Trophoblast cell (in vitro differentiated cells and primary cell): ENCODE measurements at regions not wholly inside any gene's neighbourhood (a gene's known extent, or its start where the extent isn't known, plus 50 kb on each side); places are given as distances from the start of the nearest gene placed in this dataset.

Source experiments
- DNase-seq, 2 donors: peaks; one replicate each; pipeline ENCODE4 v3.0.0-alpha.2; 2016
- H2AFZ ChIP-seq: 2 replicates; pipeline ENCODE4 v1.6.1; 2013; ENCODE audit warnings: low read length, moderate library complexity, mild to moderate bottlenecking; ENCODE audit not compliant: insufficient read depth, poor library complexity
- H2AK5ac ChIP-seq: 2 replicates; pipeline ENCODE4 v1.6.1; 2013; ENCODE audit warnings: mild to moderate bottlenecking, low read length
- H2BK120ac ChIP-seq: 2 replicates; pipeline ENCODE4 v1.6.1; 2013; ENCODE audit warnings: low read length, mild to moderate bottlenecking, moderate library complexity; ENCODE audit not compliant: insufficient read depth, poor library complexity
- H2BK12ac ChIP-seq: 2 replicates; pipeline ENCODE4 v1.6.1; 2013; ENCODE audit warnings: mild to moderate bottlenecking, low read length, moderate library complexity
- H2BK5ac ChIP-seq: 2 replicates; pipeline ENCODE4 v1.6.1; 2013; ENCODE audit warnings: low read length, low read depth, moderate library complexity, mild to moderate bottlenecking; ENCODE audit not compliant: poor library complexity
- H3K14ac ChIP-seq: 2 replicates; pipeline ENCODE4 v1.6.1; 2013; ENCODE audit warnings: mild to moderate bottlenecking, low read length
- H3K18ac ChIP-seq: 2 replicates; pipeline ENCODE4 v1.6.1; 2013; ENCODE audit warnings: mild to moderate bottlenecking, low read length
- H3K23ac ChIP-seq: 2 replicates; pipeline ENCODE4 v1.6.1; 2013; ENCODE audit warnings: low read length
- H3K27ac ChIP-seq: 2 replicates; pipeline ENCODE4 v1.5.1; 2013; ENCODE audit warnings: low read depth, mild to moderate bottlenecking, inconsistent platforms, low read length, moderate library complexity
- H3K27me3 ChIP-seq: 2 replicates; pipeline ENCODE4 v1.6.1; 2013; ENCODE audit warnings: inconsistent platforms, mild to moderate bottlenecking, low read length, moderate library complexity; ENCODE audit not compliant: insufficient read depth
- H3K36me3 ChIP-seq, 2 experiments: 1 replicate in 1 of 2; 2 replicates in 1 of 2; pipeline ENCODE4 v1.6.1; 2013; ENCODE audit warnings: low read length in 2 of 2, mild to moderate bottlenecking in 2 of 2, moderate library complexity in 1 of 2; ENCODE audit not compliant: insufficient read depth in 2 of 2, control insufficient read depth in 1 of 2
- H3K4ac ChIP-seq: 2 replicates; pipeline ENCODE4 v1.6.1; 2013; ENCODE audit warnings: low read depth, mild to moderate bottlenecking, low read length, moderate library complexity
- H3K4me1 ChIP-seq, 2 experiments: 1 replicate in 1 of 2; 2 replicates in 1 of 2; pipeline ENCODE4 v1.6.1; 2013; ENCODE audit warnings: low read length in 2 of 2, mild to moderate bottlenecking in 2 of 2, moderate library complexity in 1 of 2; ENCODE audit not compliant: insufficient read depth in 2 of 2, control insufficient read depth in 1 of 2
- H3K4me2 ChIP-seq: 2 replicates; pipeline ENCODE4 v1.6.1; 2013; ENCODE audit warnings: inconsistent platforms, mild to moderate bottlenecking, low read length, moderate library complexity
- H3K4me3 ChIP-seq: 2 replicates; pipeline ENCODE4 v1.5.1; 2013; ENCODE audit warnings: mild to moderate bottlenecking, low read depth, low read length, inconsistent platforms
- H3K79me1 ChIP-seq: one replicate; pipeline ENCODE4 v1.6.1; 2013; ENCODE audit warnings: low read length
- H3K79me2 ChIP-seq: 2 replicates; pipeline ENCODE4 v1.6.1; 2013; ENCODE audit warnings: low read length, mild to moderate bottlenecking; ENCODE audit not compliant: control insufficient read depth, insufficient read depth, poor library complexity
- H3K9ac ChIP-seq: 2 replicates; pipeline ENCODE4 v1.6.1; 2013; ENCODE audit warnings: mild to moderate bottlenecking, low read length
- H3K9me3 ChIP-seq: 2 replicates; pipeline ENCODE4 v1.6.1; 2013; ENCODE audit warnings: low read depth, mild to moderate bottlenecking, control low read depth, inconsistent platforms, low read length; ENCODE audit not compliant: insufficient read depth
- H4K12ac ChIP-seq: 2 replicates; pipeline ENCODE4 v1.6.1; 2013; ENCODE audit warnings: low read depth, mild to moderate bottlenecking, low read length, moderate library complexity
- H4K8ac ChIP-seq: 2 replicates; pipeline ENCODE4 v1.6.1; 2013; ENCODE audit warnings: low read depth, mild to moderate bottlenecking, low read length, moderate library complexity
- H4K91ac ChIP-seq: one replicate; pipeline ENCODE4 v1.6.1; 2013; ENCODE audit warnings: low read depth, mild to moderate bottlenecking, low read length, moderate library complexity
- WGBS: extraction: QIAGEN DNeasy Blood & Tissue Kit; methylation state at CpG from one replicate; pipeline ENCODE4 v1.1.7; 2013; ENCODE audit warnings: missing lambda C conversion rate; ENCODE audit not compliant: insufficient read length, insufficient coverage; ENCODE audit errors: extremely low coverage; 5-methylcytosine and 5-hydroxymethylcytosine counted together

- Histone ChIP-seq H2BK120ac (no peak overlapping the region), H3K79me2 (no peaks in the 10 kb centered on the region), H2BK12ac (no peak overlapping the region), H4K91ac (no peak overlapping the region), H3K18ac (no peak overlapping the region), H3K36me3 (no peaks in the 10 kb centered on the region), H2BK5ac (no peak overlapping the region), H3K9me3 (peaks cover 3% of the 10 kb centered on the region), H3K14ac (no peak overlapping the region), H2AK5ac (no peak overlapping the region), H4K8ac (no peak overlapping the region), H4K12ac (no peak overlapping the region), H3K9ac (no peak overlapping the region), H3K27me3 (no peaks in the 10 kb centered on the region), H3K23ac (no peak overlapping the region), H3K4me3 (no peak overlapping the region), H2AFZ (no peak overlapping the region), H3K4me1 (peaks cover 7 to 9% of the 10 kb centered on the region in 2 experiments), H3K4ac (no peak overlapping the region), H3K27ac (no peak overlapping the region), H3K4me2 (no peak overlapping the region), H3K79me1 (no peaks in the 10 kb centered on the region)
- no peak for DNase-seq
- no CpG with 5 or more reads among the region's 10 CpGs for WGBS
Measured at GRCh38 chr4:184937745-184938144, 80.5 kb upstream of the HELT start.

DNA sequence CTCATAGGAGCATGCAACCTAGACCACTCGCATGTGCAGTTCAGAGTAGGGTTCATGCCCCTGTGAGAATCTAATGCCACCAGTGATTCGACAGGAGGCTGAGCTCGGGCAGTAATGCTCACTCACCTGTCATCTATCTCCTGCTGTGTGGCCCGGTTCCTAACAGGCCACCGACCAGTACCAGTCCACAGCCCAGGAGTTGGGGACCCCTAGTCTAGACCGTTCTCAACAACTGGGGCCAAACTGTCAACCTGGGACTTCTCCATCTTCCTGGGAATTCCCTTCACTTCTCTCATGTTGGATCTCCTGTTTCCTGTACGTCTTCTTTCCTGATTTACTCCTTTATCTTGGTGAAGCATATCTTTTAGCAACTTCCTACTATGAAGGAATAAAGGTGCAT, 79.4 kb upstream of the HELT start:
- H3K79me1 ChIP-seq = no peaks in the 10 kb centered on the region
- no peak overlapping the region for H2BK5ac ChIP-seq
- no peak overlapping the region for H3K14ac ChIP-seq
- no peaks in the 10 kb centered on the region for H3K79me2 ChIP-seq
- no peak overlapping the region for H3K23ac ChIP-seq
- H2BK12ac ChIP-seq = no peak overlapping the region
- no peak overlapping the region for H3K4ac ChIP-seq
- no peak overlapping the region for H4K8ac ChIP-seq
- no peak overlapping the region for H4K91ac ChIP-seq
- no peak overlapping the region for H3K27ac ChIP-seq
- no peak overlapping the region for H2BK120ac ChIP-seq
- H3K18ac ChIP-seq = no peak overlapping the region
- no peak overlapping the region for H4K12ac ChIP-seq
- H2AK5ac ChIP-seq = no peak overlapping the region
- H3K4me3 ChIP-seq = no peak overlapping the region
- no peak overlapping the region for H3K4me2 ChIP-seq
- H2AFZ ChIP-seq = no peak overlapping the region
- no peaks in the 10 kb centered on the region for H3K27me3 ChIP-seq
- H3K9me3 ChIP-seq = peaks cover 3% of the 10 kb centered on the region
- WGBS = no CpG with 5 or more reads among the region's 7 CpGs
- H3K4me1 ChIP-seq = peaks cover 7 to 9% of the 10 kb centered on the region in 2 experiments
- H3K9ac ChIP-seq = no peak overlapping the region
- no peaks in the 10 kb centered on the region for H3K36me3 ChIP-seq
- no peak for DNase-seq

- no peak overlapping the region for H4K12ac ChIP-seq
- no CpG with 5 or more reads among the region's 2 CpGs for WGBS
- H3K4ac ChIP-seq = no peak overlapping the region
- no peak overlapping the region for H3K27ac ChIP-seq
- no peak overlapping the region for H2BK120ac ChIP-seq
- H3K23ac ChIP-seq = no peak overlapping the region
- peaks cover 2 to 5% of the 10 kb centered on the region in 2 experiments for H3K4me1 ChIP-seq
- peaks cover 3% of the 10 kb centered on the region for H3K9me3 ChIP-seq
- H3K4me2 ChIP-seq = no peak overlapping the region
- H2AK5ac ChIP-seq = no peak overlapping the region
- no peak for DNase-seq
- H4K8ac ChIP-seq = no peak overlapping the region
- no peak overlapping the region for H2AFZ ChIP-seq
- H4K91ac ChIP-seq = no peak overlapping the region
- H3K9ac ChIP-seq = no peak overlapping the region
- H3K79me2 ChIP-seq = no peaks in the 10 kb centered on the region
- no peaks in the 10 kb centered on the region for H3K27me3 ChIP-seq
- no peaks in the 10 kb centered on the region for H3K79me1 ChIP-seq
- no peak overlapping the region for H3K4me3 ChIP-seq
- no peak overlapping the region for H2BK12ac ChIP-seq
- no peak overlapping the region for H3K18ac ChIP-seq
- H3K36me3 ChIP-seq = no peaks in the 10 kb centered on the region
- no peak overlapping the region for H3K14ac ChIP-seq
- H2BK5ac ChIP-seq = no peak overlapping the region
Measured at GRCh38 chr4:184939978-184940377, 78.3 kb upstream of the HELT start.

DNA sequence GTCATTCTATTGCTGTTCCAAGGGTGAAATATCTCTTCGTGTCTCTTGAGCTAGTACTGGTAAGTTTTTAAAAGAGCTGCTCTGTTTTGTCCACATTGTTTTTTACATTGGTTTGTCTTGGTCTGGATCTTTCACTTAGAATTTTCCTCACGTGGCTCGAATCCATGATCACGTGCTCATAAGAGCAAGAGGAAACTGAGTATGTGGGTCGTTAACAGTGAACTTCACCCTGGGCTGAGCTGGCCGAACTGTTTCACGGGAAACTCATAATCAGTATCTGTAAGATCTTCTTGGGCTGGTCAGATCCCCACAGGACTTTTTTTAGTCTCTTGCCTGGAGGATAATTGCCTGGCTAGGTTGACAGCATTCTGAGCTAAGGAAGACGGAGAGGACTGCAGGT, 77.8 kb upstream of the HELT start:
- no peaks in the 10 kb centered on the region for H3K79me2 ChIP-seq
- H3K27ac ChIP-seq = no peak overlapping the region
- H3K4me2 ChIP-seq = no peak overlapping the region
- H3K79me1 ChIP-seq = no peaks in the 10 kb centered on the region
- H3K23ac ChIP-seq = no peak overlapping the region
- H3K9ac ChIP-seq = no peak overlapping the region
- no peak overlapping the region for H2BK12ac ChIP-seq
- no peaks in the 10 kb centered on the region for H3K27me3 ChIP-seq
- H2AK5ac ChIP-seq = no peak overlapping the region
- no peak overlapping the region for H2BK120ac ChIP-seq
- H4K91ac ChIP-seq = no peak overlapping the region
- WGBS = no CpG with 5 or more reads among the region's 8 CpGs
- no peak overlapping the region for H3K4me3 ChIP-seq
- H4K8ac ChIP-seq = no peak overlapping the region
- H3K9me3 ChIP-seq = peaks cover 3% of the 10 kb centered on the region
- no peak overlapping the region for H2BK5ac ChIP-seq
- no peak overlapping the region for H2AFZ ChIP-seq
- peak; percentile 18 to 43 for DNase-seq
- H3K36me3 ChIP-seq = no peaks in the 10 kb centered on the region
- H4K12ac ChIP-seq = no peak overlapping the region
- H3K4ac ChIP-seq = no peak overlapping the region
- H3K18ac ChIP-seq = no peak overlapping the region
- H3K14ac ChIP-seq = no peak overlapping the region
- H3K4me1 ChIP-seq = peaks cover under 1 to 2% of the 10 kb centered on the region in 2 experiments
